IPS-18a (cell line): ENCODE measurements at regions not wholly inside any gene's neighbourhood (a gene's known extent, or its start where the extent isn't known, plus 50 kb on each side); places are given as distances from the start of the nearest gene placed in this dataset.

Source experiments
- H3K27ac ChIP-seq: one replicate; pipeline ENCODE4 v1.5.1; 2013; ENCODE audit warnings: low read length
- H3K27me3 ChIP-seq: one replicate; pipeline ENCODE4 v1.6.1; 2013; ENCODE audit warnings: mild to moderate bottlenecking, low read length; ENCODE audit not compliant: control insufficient read depth, insufficient read depth
- H3K36me3 ChIP-seq: one replicate; pipeline ENCODE4 v1.6.1; 2013; ENCODE audit warnings: low read depth, low read length; ENCODE audit not compliant: control insufficient read depth
- H3K4me1 ChIP-seq: one replicate; pipeline ENCODE4 v1.6.1; 2013; ENCODE audit warnings: low read depth, low read length; ENCODE audit not compliant: control insufficient read depth
- H3K4me3 ChIP-seq: one replicate; pipeline ENCODE4 v1.5.1; 2013; ENCODE audit warnings: low read length
- H3K9ac ChIP-seq: one replicate; pipeline ENCODE4 v1.6.1; 2013; ENCODE audit warnings: mild to moderate bottlenecking, low read length, moderate library complexity
- H3K9me3 ChIP-seq: one replicate; pipeline ENCODE4 v1.6.1; 2013; ENCODE audit warnings: low read depth, low read length; ENCODE audit not compliant: control insufficient read depth

DNA sequence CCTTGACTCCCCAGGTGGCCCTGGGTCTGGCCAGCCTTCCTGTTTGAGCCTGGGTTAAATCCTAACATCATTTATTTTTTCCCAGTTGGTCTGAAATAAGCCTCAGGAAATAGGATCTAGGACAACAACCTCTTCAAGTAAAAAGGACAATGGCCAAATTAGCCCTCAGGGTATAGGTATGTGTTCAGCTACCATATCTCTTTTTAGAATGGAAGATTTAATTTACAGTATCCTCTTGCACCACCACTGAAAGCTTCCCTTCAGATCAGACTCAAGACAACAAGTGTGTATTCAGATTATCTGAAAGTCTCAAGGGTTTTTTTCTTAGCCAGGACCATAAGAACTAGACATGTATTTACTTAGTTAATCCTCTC is 61.6 kb upstream of the CXCR4 start:
- no peaks in the 10 kb centered on the region for H3K27me3 ChIP-seq
- H3K9ac ChIP-seq = no peak overlapping the region
- H3K4me1 ChIP-seq = no peaks in the 10 kb centered on the region
- no peak overlapping the region for H3K27ac ChIP-seq
- H3K9me3 ChIP-seq = no peaks in the 10 kb centered on the region
- no peak overlapping the region for H3K4me3 ChIP-seq
- no peaks in the 10 kb centered on the region for H3K36me3 ChIP-seq

DNA sequence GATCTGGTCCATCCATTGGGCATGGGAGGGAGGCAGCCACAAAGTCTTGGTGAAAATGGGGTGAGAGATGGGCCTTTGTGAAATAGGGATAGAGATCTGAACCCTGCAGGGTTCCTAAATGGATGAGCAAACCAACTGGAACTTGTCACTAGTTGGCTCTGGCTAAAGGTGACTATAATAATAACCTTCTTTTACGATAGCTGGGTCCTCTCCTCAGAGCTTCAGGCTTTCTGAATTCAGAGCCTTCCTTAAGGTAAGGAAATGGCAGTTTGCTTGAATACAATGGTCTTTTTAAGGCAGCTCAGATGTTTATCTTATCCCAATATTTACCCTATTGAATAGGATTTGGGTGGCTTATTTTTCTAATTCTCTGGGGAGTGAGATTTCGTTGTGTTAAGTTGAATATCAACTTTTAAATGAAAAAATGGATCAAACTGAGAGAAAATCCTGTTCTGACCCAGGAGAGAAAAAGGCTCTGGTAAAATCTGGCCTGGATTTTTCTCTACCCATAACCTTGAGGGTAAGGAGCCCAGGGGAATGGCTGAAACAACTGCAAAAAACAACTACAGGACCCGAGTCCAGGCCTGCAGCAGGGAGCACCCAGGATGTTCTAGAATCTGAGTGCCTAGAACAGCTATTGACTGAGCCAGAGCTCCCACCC is 61.1 kb upstream of the CXCR4 start:
- H3K4me3 ChIP-seq = no peak overlapping the region
- peaks cover 3% of the 10 kb centered on the region for H3K4me1 ChIP-seq
- no peak overlapping the region for H3K9ac ChIP-seq
- H3K36me3 ChIP-seq = no peaks in the 10 kb centered on the region
- H3K27me3 ChIP-seq = no peaks in the 10 kb centered on the region
- H3K27ac ChIP-seq = no peak overlapping the region
- H3K9me3 ChIP-seq = no peaks in the 10 kb centered on the region

DNA sequence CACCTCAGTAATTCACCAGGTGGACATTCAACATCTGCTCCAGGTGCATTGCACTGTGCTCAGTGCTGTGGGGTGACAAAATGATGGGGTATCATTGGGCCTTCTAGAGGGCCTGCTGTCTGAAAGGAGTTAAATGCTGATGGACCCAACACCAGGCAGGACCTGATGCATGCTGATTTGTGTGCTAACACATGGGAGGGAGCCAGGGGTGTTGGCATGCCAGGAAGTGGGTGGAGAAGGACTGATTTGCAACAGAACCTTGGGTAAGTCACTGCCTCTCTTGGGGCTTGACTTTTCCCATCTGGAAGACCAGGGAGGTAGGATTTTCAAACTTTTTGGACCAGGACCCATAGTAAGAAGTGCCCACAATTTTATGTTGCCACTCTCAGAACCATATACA is 57.9 kb upstream of the CXCR4 start:
- H3K4me1 ChIP-seq = peaks cover 8% of the 10 kb centered on the region
- H3K9ac ChIP-seq = no peak overlapping the region
- H3K4me3 ChIP-seq = no peak overlapping the region
- H3K27ac ChIP-seq = no peak overlapping the region
- H3K9me3 ChIP-seq = no peaks in the 10 kb centered on the region
- H3K27me3 ChIP-seq = no peaks in the 10 kb centered on the region
- H3K36me3 ChIP-seq = no peaks in the 10 kb centered on the region

DNA sequence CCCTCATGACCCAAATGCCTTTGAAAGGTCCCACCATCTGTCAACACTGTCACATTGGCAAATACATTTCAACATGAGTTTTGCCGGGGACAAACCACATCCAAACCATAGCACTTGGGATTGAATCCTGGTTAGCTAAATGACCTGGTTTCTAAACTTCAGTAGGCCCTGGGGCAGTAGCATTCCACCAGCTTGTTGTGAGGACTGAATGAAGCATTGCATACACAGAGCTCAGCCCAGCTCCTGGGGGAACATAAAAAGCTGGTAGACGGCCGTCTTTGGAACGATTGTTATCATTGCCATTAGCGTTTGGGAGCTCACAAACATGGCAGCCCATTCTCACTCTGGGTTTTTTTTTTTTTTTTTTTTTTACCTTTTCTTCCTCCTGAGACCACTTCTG is 57.5 kb upstream of the CXCR4 start:
- H3K9me3 ChIP-seq = no peaks in the 10 kb centered on the region
- H3K36me3 ChIP-seq = no peaks in the 10 kb centered on the region
- H3K27me3 ChIP-seq = no peaks in the 10 kb centered on the region
- H3K9ac ChIP-seq = no peak overlapping the region
- H3K27ac ChIP-seq = no peak overlapping the region
- no peak overlapping the region for H3K4me3 ChIP-seq
- peaks cover 8% of the 10 kb centered on the region for H3K4me1 ChIP-seq

DNA sequence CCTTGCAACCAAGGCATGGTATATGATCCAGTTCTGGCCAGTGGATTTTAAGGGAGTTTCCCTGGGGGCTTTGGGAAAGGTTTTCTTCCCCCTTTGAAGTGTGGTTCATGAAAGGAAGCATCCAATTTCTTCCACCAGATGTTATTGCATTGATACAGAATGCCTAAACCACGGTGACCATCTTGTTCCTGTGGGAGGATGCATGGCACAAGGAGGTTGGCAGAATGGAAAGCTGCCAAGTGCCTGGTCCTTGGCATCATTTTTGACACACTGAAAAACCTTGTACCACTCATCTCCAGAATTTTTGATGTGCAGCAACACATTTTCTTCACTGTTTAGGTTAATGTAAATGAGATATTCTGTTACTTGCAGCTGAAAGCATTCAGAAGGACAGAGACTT is 55.2 kb upstream of the CXCR4 start:
- H3K4me1 ChIP-seq = peaks cover 8% of the 10 kb centered on the region
- no peak overlapping the region for H3K4me3 ChIP-seq
- no peaks in the 10 kb centered on the region for H3K27me3 ChIP-seq
- no peak overlapping the region for H3K9ac ChIP-seq
- no peak overlapping the region for H3K27ac ChIP-seq
- H3K36me3 ChIP-seq = no peaks in the 10 kb centered on the region
- H3K9me3 ChIP-seq = no peaks in the 10 kb centered on the region

DNA sequence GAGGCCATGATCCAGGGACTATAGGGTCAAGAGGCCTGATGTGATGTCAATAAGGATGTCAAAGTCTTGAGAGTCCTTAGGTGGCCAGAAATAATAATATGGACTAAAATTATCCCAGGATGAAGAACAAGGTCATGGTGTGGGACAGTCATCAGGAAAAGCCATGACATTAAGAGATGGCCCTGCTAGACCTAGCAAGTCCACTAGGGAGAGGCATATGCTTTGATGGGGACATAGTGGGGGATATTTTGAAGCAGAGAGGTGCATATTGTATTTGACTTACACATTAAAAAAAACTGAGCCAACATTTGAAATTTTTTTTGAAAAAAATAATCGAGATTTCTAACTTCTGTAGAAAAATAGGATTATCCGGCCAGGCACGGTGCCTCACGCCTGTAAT is 53.3 kb upstream of the CXCR4 start:
- Histone ChIP-seq H3K27ac (no peak overlapping the region), H3K27me3 (no peaks in the 10 kb centered on the region), H3K4me1 (peaks cover 8% of the 10 kb centered on the region), H3K36me3 (no peaks in the 10 kb centered on the region), H3K4me3 (no peak overlapping the region), H3K9me3 (no peaks in the 10 kb centered on the region), H3K9ac (no peak overlapping the region)

DNA sequence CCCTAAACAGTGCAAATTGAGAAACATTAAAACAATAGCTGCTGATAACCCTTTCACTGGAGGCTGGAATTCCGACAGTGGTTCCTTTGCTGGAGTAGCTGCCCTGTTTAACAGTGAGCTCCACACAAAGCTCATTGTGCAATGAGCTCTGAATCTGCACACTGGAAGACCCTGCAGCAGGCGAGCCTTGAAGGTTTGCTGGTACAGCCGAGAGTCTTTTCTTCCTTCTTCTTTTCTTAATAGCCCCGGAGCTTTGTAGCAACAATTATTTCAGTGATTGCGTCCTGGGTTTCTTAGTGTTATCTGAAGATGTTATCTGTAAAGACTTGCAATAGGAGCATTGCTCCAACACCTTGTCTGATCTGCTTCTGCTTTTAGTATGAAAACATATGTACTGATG is 50.8 kb upstream of the CXCR4 start:
- Histone ChIP-seq H3K9me3 (no peaks in the 10 kb centered on the region), H3K4me3 (no peak overlapping the region), H3K9ac (no peak overlapping the region), H3K27me3 (no peaks in the 10 kb centered on the region), H3K27ac (no peak overlapping the region), H3K36me3 (no peaks in the 10 kb centered on the region), H3K4me1 (peaks cover 1% of the 10 kb centered on the region)

DNA sequence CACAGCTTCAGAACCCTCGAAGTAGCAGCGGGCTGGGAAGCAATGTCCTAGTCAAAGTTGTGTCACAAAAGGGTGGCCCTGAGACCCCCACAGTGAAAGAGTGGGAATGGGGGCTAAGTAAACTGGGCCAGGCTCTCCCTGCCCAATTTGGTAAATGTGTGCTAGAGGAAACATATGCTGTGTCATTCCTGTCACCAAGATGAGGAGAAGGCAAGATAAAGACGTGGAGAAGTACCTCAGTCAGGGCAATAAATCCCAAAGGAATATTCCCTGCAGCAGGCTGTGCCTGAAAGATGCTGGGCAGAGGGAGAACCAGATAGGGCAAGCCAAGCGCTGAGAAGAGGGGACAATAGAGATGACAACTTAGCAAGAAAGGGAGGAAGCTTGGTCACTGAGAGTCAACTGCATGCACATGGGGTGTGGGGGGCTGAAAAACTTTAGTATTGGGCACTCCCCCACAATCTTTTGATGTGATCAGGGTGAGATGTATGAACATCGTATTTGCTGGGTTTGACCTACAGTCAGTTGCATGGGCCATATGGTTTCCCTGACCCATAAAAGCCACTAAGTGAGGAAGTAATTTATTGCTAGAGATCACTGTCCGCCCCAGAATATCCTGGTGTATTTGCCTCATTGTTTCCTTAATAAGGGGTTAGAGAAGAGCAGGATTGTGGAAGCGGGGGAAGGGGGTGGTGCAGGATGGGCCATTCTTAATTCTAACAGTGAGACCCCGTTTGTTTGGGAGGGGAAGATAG is 49.9 kb upstream of the CXCR4 start:
- Histone ChIP-seq H3K4me3 (no peak overlapping the region), H3K27ac (no peak overlapping the region), H3K9me3 (no peaks in the 10 kb centered on the region), H3K36me3 (no peaks in the 10 kb centered on the region), H3K9ac (no peak overlapping the region), H3K27me3 (no peaks in the 10 kb centered on the region), H3K4me1 (no peaks in the 10 kb centered on the region)
